ENCODE measurements at regions not wholly inside any gene's neighbourhood (a gene's known extent, or its start where the extent isn't known, plus 50 kb on each side); places are given as distances from the start of the nearest gene placed in this dataset.

- no peak for TF ChIP-seq CTCF (conservative IDR thresholded peaks at IDR 0.05 in 1 of 2, IDR thresholded peaks at IDR 0.05 in 1 of 2; ENCODE audit: low read depth in 1 of 2, low read length in 2 of 2)
- no peak for TF ChIP-seq EZH2 (IDR thresholded peaks at IDR 0.05; ENCODE audit: low read length, missing control alignments)
These were observed 677.0 kb downstream of the SUCLG1 start for GRCh38 chr2:83782122-83782521.

All from fibroblast of lung (primary cell).